MM.1S (cell line): ENCODE measurements at regions not wholly inside any gene's neighbourhood (a gene's known extent, or its start where the extent isn't known, plus 50 kb on each side); places are given as distances from the start of the nearest gene placed in this dataset.

ENCODE experiments used
- EZH2 ChIP-seq: fragments of 300-600 bp; sonication (generic); optimal IDR thresholded peaks from 2 replicates; pipeline ENCODE3; 2017; ENCODE audit warnings: low read depth, mild to moderate bottlenecking, antibody characterized with exemption, low read length, mixed read lengths
- TF ChIP-seq, protein P1 (sequence below): fragments of 300-600 bp; sonication (generic); IDR thresholded peaks from 2 replicates; pipeline ENCODE4 v1.5.1; 2016; ENCODE audit warnings: antibody characterized with exemption, low read length, mixed read lengths

DNA sequence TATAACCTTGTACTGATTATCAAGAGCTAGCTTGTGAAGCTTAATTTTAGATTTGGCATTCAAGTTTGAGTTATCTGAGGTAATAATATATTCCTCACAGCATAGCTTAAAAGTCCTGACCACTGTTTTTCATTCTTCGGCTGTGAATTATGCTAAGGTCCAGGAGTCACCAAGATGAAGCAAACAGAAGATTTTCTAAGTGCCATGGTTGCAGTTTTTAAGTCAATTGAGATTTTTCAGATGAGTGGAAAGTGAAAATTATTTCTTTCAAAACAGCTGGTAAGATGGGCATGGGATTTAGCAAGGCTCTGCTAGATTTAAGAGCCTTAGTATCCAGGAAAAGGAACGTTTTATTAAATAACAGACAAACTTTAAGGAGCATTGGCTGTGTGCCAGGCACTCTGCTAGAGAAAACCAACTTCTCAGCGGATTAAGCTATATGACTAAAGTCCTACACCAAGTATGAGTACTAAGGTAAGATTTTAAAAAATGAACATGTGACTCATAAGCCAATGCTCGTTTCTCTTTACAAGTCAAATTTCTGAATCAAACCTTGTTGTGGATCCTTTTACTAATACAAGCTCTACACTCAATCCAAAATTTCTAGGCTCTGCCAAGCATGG lies 149.9 kb upstream of the IL15 start:
- TF ChIP-seq, protein P1, sequence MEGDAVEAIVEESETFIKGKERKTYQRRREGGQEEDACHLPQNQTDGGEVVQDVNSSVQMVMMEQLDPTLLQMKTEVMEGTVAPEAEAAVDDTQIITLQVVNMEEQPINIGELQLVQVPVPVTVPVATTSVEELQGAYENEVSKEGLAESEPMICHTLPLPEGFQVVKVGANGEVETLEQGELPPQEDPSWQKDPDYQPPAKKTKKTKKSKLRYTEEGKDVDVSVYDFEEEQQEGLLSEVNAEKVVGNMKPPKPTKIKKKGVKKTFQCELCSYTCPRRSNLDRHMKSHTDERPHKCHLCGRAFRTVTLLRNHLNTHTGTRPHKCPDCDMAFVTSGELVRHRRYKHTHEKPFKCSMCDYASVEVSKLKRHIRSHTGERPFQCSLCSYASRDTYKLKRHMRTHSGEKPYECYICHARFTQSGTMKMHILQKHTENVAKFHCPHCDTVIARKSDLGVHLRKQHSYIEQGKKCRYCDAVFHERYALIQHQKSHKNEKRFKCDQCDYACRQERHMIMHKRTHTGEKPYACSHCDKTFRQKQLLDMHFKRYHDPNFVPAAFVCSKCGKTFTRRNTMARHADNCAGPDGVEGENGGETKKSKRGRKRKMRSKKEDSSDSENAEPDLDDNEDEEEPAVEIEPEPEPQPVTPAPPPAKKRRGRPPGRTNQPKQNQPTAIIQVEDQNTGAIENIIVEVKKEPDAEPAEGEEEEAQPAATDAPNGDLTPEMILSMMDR, result no peak
- no peak for TF ChIP-seq EZH2
